NCI-H1092 (cell line): ENCODE measurements at regions not wholly inside any gene's neighbourhood (a gene's known extent, or its start where the extent isn't known, plus 50 kb on each side); places are given as distances from the start of the nearest gene placed in this dataset.
A peak's percentile ranks its signal among the peaks of the same experiment; 100 is the strongest.

Experiments
- DNase-seq: peaks from one replicate; lab custom pipeline; 2025; lab: John Stamatoyannopoulos, UW

- no peak for DNase-seq
These were observed 350.8 kb downstream of the CDH2 start for GRCh38 chr18:27826101-27826500.

- no peak for DNase-seq
These were observed 351.2 kb downstream of the CDH2 start for GRCh38 chr18:27825689-27826088.

GRCh38 chr18:27824841-27825681 lies 351.9 kb downstream of the CDH2 start:
- no peak for DNase-seq

- DNase-seq, result no peak
These were observed 352.7 kb downstream of the CDH2 start for GRCh38 chr18:27824275-27824674.

DNA sequence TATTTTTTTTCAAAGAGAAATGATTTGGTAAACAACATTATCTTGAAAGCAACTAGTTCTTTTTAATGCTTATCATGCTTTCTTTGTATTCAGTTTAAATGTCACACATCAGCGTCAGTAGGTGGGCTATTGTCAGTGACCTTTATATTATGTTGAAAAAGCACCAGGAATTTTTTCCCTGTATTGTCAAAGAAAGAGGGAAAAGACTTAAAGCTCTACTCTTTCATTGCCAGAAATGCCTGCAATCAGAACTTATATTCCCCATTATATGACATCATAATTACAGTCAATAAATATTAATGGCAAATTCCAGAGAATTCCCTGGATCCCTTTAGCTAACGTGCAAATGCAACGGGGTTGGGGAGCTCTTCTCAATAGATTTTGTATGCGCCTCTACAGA lies 353.9 kb downstream of the CDH2 start:
- no peak for DNase-seq

DNA sequence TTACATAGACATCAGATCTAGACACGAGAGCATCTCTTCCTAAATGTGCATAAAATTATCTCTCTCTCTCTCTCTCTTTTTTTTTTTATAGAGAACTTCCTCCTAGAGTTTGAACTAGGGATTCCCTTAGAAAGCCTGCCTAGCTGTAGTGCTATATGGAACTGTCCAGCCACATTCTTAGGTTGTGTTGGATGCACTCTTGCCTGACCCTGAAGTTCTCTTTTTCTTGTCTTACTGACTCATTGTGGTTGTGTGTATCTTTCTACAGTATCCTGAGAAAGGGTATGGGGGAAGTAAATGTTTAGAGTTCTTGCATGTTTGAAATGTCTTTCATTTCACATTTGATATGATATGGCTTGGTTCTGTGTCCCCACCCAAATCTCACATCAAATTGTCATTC lies 368.2 kb downstream of the CDH2 start:
- no peak for DNase-seq

DNA sequence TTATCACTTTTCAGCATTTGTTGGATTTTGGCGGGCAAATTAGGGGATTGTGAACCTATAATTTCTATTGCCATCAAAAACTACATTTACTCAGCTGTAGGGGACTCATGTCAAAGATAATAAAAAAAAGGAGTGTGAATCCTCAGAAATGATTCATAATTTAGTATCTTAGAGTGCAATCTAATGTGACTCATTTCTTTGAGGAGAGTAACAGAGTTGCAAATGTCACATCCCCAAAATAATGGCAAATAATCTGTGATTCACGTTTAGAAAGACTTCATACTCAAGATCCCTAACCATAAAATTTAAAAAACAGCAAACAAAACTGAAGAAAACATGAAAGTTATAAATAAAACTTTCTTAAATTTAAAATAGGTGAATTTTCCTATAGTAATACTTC lies 373.0 kb downstream of the CDH2 start:
- DNase-seq, result no peak

GRCh38 chr18:27797484-27797883 lies 379.4 kb downstream of the CDH2 start:
- no peak for DNase-seq

- DNase-seq, result no peak
These were observed 382.6 kb downstream of the CDH2 start for GRCh38 chr18:27794181-27794926.

DNA sequence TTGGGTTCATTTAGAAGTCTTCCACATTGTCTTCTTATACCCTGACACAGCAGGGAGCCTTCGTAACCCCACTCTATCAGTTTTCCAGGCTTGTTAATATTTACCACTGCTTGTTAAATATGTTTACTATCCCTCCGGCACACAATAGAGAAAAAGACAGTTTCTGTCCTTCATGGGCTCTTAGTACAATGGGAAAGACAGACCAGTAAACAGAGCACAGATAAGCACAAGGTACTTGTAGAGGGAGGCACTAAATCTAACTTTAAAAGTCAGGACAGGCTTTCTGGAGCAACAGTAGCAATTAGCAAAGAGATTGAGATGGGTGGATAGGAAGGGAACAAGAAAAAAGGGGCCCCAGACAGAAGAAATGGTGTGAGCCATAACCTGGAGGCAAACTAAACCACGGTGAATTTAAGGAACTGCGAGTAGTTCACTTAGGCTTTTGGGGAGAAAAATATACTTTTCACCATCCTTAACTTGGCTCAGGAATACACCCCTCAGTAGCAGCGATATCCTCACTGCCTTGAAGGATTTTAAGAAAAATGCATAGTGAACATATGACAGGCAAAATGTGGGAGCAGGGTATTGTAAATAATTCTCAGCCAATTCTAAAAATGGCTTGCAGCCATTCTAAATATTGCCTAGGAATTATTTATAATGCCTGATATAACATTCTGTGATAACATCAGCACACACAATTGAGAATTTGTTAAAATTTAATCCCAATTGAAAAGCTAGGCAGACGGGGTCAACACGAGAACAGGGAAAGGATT lies 383.7 kb downstream of the CDH2 start:
- DNase-seq, result no peak

DNA sequence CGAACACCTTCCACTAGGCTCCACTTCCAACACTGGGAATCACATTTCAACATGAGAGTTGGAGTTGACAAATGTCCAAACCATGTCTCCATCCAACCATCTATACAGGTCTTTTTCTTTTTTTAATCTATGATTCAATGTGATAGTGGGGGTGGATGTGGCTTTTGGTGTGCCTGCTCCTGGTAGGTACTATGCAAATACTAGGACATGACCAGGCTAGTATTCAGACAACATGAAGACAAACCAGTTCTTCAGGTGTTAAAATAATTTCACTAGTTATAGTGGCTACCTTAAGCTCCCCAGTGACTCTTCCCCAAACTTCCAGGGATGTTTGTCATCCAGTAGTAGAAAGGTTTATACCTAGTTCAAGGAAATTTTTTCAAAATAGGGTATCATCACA lies 387.5 kb downstream of the CDH2 start:
- DNase-seq, result no peak

- no peak for DNase-seq
These were observed 389.4 kb downstream of the CDH2 start for GRCh38 chr18:27787547-27787946.

DNA sequence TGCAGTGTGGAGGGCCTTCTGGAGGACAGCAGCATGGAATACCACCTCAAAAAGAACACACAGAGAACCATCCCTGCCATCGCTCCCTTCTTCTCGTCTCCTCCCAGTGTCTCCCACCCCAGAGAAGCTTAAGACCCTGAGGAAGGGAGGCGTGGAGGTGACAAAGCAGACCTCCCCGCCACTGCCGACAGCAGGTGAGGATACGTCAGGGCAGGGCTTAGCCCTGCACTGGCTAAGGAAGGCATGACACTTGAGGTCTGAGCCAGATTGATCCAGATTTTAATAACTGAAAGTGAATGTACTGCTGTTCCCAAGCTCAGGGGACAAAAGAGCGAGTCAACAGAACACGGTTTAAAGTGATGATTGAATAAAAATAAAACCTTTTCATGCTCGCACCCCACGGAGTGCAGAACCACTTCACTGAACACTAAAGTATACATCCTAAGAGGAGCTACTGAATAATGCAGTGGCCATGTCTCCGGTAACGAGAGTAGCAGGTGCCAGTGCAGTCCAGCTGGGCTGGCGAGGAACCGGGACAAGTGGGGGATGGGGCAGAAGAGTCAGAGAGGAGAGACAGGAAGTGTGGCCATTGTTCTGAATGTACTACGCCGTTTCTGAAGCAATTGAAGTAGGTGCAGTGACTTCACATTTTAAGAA lies 391.0 kb downstream of the CDH2 start:
- DNase-seq, result peak; percentile 98

- no peak for DNase-seq
These were observed 396.7 kb downstream of the CDH2 start for GRCh38 chr18:27780061-27780745.

DNA sequence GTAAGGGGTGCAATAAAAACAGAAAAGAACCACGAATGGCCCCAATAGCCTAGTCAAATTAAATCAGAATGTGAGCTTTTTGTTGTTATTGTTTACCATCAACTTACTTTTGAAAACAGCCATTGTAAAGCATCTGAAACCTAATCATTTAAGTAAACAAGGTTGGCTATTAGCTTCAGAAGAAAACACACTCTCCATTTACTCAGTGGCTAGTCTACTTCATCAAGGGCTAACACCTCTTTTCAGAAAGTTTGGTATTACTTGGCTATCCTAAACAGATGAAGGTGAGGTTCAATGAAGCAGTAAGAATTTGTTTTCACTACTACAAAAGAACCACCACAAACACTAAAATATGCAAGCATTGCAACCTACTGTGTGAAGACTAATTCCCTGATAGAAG lies 398.0 kb downstream of the CDH2 start:
- DNase-seq, result no peak

DNA sequence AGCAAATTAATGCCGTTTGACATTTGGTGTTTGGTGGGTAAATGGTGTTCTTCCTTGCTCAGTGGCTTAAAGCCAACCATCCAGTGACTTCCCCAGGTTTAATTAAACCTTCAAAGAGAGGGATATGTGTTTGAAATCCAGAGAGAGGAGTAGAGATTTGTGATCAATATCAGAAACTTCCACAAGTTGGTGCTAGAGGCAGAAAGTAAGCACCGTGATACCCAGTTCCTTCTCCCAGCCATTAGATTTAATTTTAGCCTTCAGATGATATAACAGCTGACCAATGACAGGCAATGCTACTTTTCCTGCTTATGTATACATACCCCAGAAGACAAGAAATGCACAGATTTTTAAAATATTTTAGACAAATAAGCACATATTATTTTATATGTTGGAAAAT lies 398.5 kb downstream of the CDH2 start:
- DNase-seq, result peak; percentile 29

DNA sequence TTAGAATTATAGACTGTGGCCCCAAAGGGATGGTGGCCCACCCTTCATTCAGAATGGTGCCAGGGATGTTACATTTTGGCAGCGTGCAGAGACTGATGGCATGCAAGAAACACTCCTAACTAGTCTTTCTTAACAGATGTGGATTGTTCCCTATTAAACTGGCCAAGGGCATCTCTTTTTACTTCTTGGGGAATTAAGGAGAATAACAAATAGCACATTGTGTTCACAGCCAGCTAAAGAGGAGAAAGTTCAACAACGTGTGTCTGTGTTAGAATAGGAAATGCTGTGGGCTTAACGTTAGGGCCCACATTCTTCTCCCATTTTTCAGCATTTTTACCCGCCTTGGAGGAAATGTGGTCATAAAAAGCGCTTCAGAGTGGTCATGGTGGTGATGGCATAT lies 404.8 kb downstream of the CDH2 start:
- no peak for DNase-seq

GRCh38 chr18:27771571-27771970 lies 405.4 kb downstream of the CDH2 start:
- DNase-seq, result no peak

DNA sequence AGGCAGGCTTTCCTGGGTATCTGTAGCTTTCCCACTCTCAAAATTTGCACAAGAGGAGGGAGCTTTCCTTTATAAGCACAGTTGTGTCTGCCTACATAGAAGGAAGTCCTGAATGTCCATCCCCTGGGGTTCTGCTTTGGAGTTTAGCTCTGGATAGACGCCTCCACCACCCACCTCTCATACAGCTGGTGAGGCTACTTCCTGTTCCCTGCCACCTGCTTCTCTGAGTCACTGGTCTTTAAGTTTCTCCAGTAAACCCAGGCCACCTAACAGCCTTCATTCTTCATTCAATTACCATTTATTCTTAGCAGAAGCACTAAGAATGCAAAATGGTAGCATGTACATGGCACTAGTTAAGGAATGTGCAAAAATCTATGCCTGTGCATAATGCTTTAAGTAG lies 407.8 kb downstream of the CDH2 start:
- no peak for DNase-seq

GRCh38 chr18:27763936-27764335 lies 413.0 kb downstream of the CDH2 start:
- DNase-seq, result no peak

GRCh38 chr18:27763341-27763740 lies 413.6 kb downstream of the CDH2 start:
- no peak for DNase-seq

DNA sequence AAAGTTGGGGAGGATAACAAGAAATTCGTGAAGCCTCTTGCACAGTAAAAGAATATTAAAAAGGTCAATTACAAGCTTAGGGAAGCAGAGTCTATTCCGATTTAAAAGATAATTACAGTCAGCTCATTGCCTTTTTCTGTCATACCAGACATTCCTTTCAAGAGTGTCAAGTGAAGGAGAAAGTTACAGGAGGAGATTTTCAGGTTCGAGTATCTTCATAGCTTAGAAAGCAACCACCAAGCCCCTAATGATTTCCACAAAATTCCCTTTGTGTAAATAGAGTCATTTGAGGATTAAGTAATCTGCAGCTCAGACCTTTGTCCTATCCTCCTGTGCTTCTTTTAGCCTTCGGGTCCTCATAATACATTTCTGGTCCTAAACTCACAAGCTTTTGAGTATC lies 414.9 kb downstream of the CDH2 start:
- DNase-seq, result no peak
